Right kidney (tissue), 1 donor: ENCODE measurements at regions not wholly inside any gene's neighbourhood (a gene's known extent, or its start where the extent isn't known, plus 50 kb on each side); places are given as distances from the start of the nearest gene placed in this dataset.

ENCODE experiments used
- DNase-seq: peaks from one replicate; pipeline ENCODE4 v3.0.0-alpha.2; 2016

GRCh38 chr5:5018578-5018970 lies 121.6 kb upstream of the ADAMTS16 start:
- DNase-seq: no peak

DNA sequence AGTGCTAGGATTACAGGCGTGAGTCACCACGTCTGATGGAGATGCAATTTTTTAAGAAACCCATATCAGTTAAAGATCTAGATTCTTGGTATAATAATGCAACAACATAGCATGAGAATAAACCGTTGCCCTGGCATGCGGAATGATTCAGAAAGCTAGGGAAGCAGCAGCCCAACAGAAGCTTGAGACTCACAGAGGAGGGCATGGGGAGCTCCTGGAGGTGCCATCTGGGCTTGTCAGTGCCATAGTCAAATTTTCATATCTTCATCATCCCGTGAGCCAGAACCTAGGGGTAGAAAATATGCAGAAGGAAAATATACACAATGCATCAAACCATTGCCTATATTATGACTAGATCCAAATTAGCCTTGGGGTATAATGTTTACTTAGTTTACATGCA lies 118.7 kb upstream of the ADAMTS16 start:
- no peak for DNase-seq

DNA sequence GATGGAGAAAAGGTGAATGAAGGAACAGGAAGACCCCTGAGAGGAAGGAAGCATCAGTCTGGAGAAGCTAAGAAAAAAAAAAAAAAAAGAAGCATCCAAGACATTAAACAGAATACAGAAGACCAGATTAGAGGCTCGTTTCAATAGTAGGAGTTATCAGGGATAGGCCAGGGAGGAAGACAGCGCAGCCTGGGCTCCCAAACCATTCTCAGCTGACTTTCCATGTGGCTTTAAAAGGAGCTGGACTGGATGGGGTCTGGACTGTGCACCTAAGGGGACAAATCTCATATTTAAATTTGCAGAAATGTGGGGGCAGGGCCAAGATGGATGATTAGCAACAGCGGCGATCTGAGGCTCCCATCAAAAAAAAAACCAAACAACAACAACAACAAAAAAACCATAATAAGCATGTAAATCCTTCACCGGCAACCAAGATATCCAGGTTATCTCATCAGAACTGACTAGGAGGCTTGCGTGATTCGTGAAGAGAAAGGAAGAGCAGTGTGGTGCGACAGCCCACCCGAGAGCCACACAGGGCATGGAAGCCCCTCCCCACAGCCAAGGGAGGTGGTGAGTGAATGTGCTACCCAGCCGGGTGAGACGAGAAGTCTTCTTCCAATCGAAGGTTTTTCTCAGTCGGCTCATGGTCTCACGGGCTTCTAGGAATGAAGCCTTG lies 114.9 kb upstream of the ADAMTS16 start:
- no peak for DNase-seq

- DNase-seq: no peak
Observed at GRCh38 chr5:5025774-5026408, 114.2 kb upstream of the ADAMTS16 start.

- DNase-seq: no peak
Observed at GRCh38 chr5:5026409-5026785, 113.7 kb upstream of the ADAMTS16 start.

- DNase-seq: no peak
Observed at GRCh38 chr5:5031665-5032064, 108.5 kb upstream of the ADAMTS16 start.

GRCh38 chr5:5037674-5038073 lies 102.5 kb upstream of the ADAMTS16 start:
- DNase-seq: no peak

DNA sequence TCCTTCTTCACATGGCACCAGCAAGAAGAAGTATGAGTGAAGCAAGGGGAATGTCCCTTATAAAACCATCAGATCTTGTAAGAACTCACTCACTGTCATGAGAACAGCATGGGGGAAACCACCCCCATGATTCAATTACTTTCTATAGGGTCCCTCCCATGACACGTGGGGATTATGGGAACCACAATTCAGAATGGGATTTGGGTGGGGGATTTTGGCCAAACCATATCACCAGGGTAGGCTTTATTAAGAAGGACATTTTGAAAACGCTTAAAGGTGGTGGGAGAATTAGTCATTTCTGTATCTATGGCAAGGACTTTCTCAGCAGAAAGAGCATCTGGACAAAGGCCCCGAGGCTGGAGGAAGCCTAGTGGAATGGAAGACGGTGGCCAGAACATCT lies 100.2 kb upstream of the ADAMTS16 start:
- DNase-seq: no peak

GRCh38 chr5:5040712-5041111 lies 99.4 kb upstream of the ADAMTS16 start:
- DNase-seq: no peak

DNA sequence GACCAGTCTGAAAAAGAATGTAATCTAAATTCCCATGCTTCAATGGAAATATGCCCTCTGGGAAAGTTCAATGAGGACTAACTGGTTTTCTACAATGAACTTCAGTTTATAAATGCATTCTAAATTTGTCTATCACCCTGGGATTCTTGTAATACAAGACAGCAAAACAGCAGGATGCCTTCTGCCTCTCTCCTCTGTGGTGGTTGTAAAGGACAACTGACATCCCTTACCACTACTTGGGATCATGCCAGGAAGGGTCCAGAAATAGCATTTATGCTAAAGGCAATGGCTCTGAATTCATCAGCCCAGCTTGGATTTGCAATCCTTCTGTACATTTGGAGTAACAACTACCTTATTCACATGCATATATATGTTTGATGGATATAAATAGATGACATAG lies 97.3 kb upstream of the ADAMTS16 start:
- DNase-seq: no peak

DNA sequence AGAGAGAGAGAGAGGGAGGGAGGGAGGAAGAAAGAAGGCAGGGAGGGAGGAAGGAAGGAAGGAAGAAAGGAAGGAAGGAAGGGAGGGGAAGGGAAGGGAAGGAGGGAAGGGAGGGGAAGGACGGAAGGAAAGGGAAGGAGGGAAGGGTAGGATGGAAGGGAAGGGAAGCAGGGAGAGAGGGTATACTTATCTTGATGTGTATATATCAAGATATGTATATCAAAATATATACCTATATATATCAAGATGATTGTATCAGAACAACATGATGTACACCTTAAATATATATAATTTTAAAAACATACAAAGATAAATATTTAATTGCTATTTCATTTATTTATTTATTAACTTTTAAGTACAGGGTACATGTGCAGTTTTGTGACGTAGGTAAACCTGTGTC lies 96.8 kb upstream of the ADAMTS16 start:
- no peak for DNase-seq

DNA sequence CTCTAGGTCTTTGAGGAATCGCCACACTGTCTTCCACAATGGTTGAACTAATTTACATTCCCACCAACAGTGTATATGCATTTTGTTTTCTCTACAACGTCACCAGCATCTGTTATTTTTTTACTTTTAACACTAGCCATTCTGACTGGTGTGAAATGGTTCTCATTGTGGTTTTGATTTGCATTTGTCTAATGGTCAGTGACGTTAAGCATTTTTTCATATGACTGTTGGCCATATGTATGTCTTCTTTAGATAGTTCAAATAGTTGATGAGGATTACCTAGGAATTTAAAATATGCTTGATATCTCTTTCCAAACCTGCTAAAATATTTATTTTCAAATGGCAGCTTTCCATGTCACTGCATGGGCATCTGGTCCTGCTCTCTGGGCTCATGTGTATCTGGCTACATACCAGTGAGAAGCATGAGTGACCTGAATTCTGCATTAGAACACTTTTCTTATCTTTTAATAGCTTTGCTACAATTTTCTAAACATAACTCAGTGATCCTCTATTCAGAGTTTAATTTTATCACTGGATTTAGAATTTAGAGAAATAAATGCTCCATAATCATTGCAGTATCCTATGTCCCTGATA lies 95.8 kb upstream of the ADAMTS16 start:
- no peak for DNase-seq

DNA sequence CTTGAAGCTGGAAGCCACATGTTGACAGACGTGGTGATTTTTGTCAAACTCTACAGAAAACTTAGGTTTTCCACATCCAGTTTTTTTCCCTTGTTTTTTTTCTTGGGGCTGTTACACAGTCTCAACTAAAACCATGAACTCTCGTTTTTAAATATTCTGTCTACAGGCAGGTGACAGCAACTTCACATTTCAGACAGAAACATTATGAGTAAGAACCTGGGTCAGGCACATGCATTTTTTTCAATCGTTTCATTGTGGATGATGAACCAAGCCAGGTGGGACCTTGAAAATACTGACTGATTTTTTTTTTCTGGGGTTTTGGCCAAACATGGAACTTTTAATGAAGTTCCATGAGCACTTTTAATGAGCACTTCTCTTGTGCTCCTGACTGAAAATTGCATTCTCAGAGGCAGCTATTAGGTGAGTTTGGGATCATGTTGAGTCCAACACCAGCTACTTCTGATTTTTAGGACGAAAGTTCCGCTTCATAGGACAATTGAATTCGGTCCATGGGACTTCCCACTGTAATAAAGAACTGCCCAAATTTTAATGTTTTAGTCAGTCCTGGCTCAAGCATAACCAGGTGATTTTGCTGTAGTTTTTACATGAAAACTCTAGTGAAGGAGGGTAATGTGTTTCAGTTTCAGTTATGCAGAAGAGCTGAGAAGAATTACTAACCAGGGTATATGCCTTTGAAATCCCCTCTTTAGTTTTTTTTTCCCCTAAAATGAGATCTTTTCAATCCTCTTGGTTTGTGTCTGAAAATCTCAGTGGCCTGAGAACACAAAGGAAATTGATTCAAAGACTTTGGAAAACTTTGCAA lies 93.2 kb upstream of the ADAMTS16 start:
- no peak for DNase-seq

DNA sequence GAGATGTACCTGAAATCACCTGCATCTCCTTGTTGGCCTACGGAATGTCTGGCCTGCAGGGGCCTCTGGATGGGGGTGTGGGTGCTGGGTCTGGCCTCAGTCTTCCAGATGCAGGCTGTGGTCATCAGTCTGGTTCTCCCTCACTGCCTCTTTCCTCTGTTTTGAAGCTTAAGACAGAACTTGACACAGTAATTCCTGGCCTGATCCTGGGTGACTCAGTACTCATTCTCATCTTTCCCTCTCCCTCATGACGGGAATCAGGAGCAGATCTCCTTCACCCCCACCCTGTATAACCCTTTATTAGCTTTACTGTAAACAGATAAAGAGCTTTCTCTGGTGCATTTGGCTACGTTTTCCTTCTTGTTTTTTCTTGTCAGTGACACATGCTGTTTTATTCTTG lies 89.3 kb upstream of the ADAMTS16 start:
- DNase-seq: no peak

DNA sequence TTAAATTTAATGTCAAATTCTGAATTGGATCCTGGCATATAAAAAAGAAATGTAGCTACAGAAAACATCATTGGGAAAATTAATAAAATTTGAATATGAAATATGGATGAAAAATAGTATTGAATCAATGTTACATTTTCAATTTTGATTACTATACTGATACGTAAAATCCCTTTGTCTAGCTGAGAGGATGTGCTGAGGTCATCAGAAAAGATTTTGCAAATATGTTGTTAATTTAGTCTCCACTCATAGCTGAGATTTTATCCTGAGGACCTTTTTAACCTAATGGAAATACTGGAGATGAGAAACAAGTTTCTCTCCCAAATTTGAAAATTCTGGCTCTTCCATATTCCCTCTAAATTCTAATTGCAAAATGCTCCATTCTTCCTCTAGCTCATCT lies 84.4 kb upstream of the ADAMTS16 start:
- DNase-seq: no peak

DNA sequence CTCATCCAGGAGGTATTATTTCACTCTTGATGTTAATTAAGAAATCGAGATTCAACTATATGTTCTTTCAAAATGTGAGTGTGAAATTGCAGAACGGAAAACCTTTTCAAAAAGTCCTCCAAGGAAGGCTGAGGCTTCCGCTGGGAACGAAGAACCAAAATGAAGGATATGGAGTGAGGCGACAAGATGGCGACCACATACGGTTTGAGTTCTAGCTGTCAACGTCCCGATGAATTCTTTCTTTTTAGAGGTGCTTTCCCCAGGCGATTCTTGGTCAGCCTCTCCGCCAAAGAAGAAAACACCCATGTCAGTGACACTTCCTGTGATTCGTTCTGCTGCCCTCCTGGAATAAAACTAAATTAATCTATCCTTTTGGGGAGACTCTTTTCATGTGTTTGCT lies 78.3 kb upstream of the ADAMTS16 start:
- no peak for DNase-seq

GRCh38 chr5:5062525-5063302 lies 77.4 kb upstream of the ADAMTS16 start:
- DNase-seq: no peak

- DNase-seq: no peak
Observed at GRCh38 chr5:5063533-5063953, 76.6 kb upstream of the ADAMTS16 start.

DNA sequence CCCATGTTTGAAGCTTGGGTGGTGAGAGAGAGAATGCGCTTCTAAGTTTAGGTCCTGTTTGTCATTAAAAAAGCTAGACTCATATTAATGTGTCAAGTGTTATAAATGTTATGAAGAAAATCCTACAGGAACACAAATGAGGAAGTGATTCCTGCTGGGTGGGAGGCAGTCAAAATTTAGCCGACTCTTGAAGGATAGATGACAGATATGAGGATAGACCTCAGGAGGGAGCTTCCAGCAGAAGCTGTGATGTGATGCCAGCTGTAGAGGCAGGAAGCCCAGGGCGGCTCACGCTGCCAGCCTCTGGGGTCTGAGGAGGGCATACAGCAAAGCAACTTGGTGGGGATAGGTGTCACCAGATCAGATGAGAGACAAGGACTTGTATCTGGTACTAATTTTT lies 74.7 kb upstream of the ADAMTS16 start:
- no peak for DNase-seq

DNA sequence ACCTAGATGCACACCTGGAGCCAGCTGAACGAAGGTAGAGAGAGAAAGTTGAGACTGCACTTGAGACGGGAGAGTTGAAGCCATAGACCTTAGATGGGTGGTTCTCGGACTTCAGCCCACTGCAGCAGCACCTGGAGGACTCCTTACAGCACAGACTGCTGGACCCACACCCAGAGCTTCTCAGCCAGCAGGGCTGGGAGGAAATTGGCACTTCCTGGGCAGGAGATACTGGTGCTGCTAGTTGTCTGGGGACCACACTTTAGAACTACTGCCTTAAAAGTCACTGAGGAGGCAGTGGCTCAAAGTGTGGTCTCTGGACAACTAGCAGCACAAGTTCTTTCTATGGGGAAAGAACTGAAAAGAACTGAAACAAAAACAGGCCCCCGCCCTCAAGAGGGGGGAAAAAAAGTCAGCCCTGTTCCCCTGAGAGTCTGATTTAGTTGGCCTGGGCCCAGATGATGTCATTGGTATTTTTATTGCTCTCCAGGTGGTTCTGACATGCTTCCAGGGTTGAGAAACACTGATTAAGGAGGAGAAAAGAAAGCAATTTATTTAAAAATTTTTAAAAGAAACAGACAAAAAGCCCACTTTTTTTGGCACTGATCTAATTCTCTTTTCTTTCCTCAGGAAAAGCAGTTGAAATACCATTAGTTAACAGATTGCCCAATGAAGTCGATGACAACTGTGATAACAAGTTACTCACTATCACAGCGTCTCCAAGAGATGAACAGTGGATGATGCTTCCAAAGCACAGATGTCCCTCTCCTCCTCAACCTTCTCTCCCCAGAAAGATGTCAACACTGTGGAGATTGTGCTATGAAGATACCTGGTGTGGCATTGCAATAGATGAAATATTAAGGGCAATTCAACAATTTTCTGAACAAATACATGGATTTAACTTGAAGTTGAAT lies 73.6 kb upstream of the ADAMTS16 start:
- DNase-seq: no peak

DNA sequence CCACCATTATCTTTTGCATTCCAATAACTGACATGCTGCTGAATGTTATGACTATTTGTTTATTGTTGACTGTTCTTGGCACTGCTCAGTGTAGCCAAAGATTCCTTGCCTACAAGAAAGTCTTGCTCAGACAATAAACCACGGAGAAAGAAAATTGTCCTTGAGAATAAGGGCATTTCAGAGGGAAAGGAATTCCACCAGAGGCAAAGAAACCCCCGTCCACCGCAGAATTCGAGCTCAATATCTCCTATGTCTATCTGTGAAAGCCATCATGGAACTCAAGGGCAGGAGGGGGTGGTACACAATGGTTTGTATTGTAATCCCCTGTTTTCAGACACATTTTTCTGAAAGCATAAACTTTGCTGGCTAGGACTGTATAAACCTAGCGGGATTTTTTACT lies 70.3 kb upstream of the ADAMTS16 start:
- no peak for DNase-seq
